ENCODE measurements at regions not wholly inside any gene's neighbourhood (a gene's known extent, or its start where the extent isn't known, plus 50 kb on each side); places are given as distances from the start of the nearest gene placed in this dataset.
"Not testable (repeated sequence)": the region's sequence is repeated elsewhere in the genome, so short reads cannot be mapped to it uniquely, and the experiment has no call there.

GRCh38 chr5:8831251-8831650 is 714.6 kb downstream of the SEMA5A start:
- Mint-ChIP-seq H3K9me3 (no peaks in the 10 kb centered on the region), H3K4me1 (peaks cover 17% of the 10 kb centered on the region), H3K36me3 (no peaks in the 10 kb centered on the region), H3K27ac (no peak overlapping the region), H3K4me3 (no peak overlapping the region), H3K27me3 (ENCODE audit: low read depth) (no peaks in the 10 kb centered on the region)
- ChIA-PET CTCF (interaction anchor here (1.2 kb wide), 1 partner anchor 9 kb away, joined by 4 read pairs; no protein-coding TSS in a partner anchor), POLR2A (interaction anchor here (0.7 kb wide), 1 partner anchor 255 kb away, joined by 5 read pairs; no protein-coding TSS in a partner anchor)
- DNase-seq (ENCODE audit: low spot score) (no peak), ATAC-seq (no peak)
- TF ChIP-seq TEAD4 (CRISPR knock-in tag; IDR thresholded peaks at IDR 0.05), result no peak

GRCh38 chr5:8831854-8832253 is 714.0 kb downstream of the SEMA5A start:
- Mint-ChIP-seq H3K27ac (no peak overlapping the region), H3K9me3 (no peaks in the 10 kb centered on the region), H3K27me3 (ENCODE audit: low read depth) (no peaks in the 10 kb centered on the region), H3K36me3 (no peaks in the 10 kb centered on the region), H3K4me1 (peaks cover 16% of the 10 kb centered on the region), H3K4me3 (no peak overlapping the region)
- ATAC-seq (no peak), DNase-seq (ENCODE audit: low spot score) (no peak)
- POLR2A ChIA-PET, result interaction anchor here (0.7 kb wide), 1 partner anchor 255 kb away, joined by 5 read pairs; no protein-coding TSS in a partner anchor
- CTCF ChIA-PET, result interaction anchor here (1.2 kb wide), 1 partner anchor 8 kb away, joined by 4 read pairs; no protein-coding TSS in a partner anchor
- TF ChIP-seq E2F5 (CRISPR knock-in tag; IDR thresholded peaks at IDR 0.05), result no peak

- peaks cover 5% of the 10 kb centered on the region for H3K27me3 Mint-ChIP-seq (ENCODE audit: low read depth)
- H3K36me3 Mint-ChIP-seq, result peaks cover 6% of the 10 kb centered on the region
- no peak for ATAC-seq
- CTCF ChIA-PET, result interaction anchor here (0.7 to 1.8 kb wide), 16 partner anchors 8 to 912 kb away, joined by 3 to 15 read pairs (median 4); no protein-coding TSS in a partner anchor
- H3K4me3 Mint-ChIP-seq, result no peak overlapping the region
- DNase-seq (ENCODE audit: low spot score), result no peak
- TF ChIP-seq ZNF232 (CRISPR knock-in tag; IDR thresholded peaks at IDR 0.05), result no peak
- no peak for TF ChIP-seq EMX1 (CRISPR knock-in tag; IDR thresholded peaks at IDR 0.05)
- TF ChIP-seq NR3C1 (CRISPR knock-in tag; conservative IDR thresholded peaks at IDR 0.05; ENCODE audit: low read depth), result no peak
- H3K9me3 Mint-ChIP-seq, result peaks cover 5% of the 10 kb centered on the region
- POLR2A ChIA-PET, result no interaction called here
- no peaks in the 10 kb centered on the region for H3K4me1 Mint-ChIP-seq
- H3K27ac Mint-ChIP-seq, result no peak overlapping the region
Observed at GRCh38 chr5:8839361-8840055, 706.4 kb downstream of the SEMA5A start.

- ATAC-seq (peak; percentile 97), DNase-seq (ENCODE audit: low spot score) (peak; percentile 75)
- Mint-ChIP-seq H3K4me1 (no peaks in the 10 kb centered on the region), H3K4me3 (no peak overlapping the region), H3K36me3 (peaks cover 6% of the 10 kb centered on the region), H3K9me3 (peaks cover 5% of the 10 kb centered on the region), H3K27ac (no peak overlapping the region), H3K27me3 (ENCODE audit: low read depth) (peaks cover 5% of the 10 kb centered on the region)
- ChIA-PET CTCF (interaction anchor here (0.6 to 1.8 kb wide), 23 partner anchors 9 to 912 kb away, joined by 3 to 15 read pairs (median 4); no protein-coding TSS in a partner anchor), POLR2A (no interaction called here)
- TF ChIP-seq CTCF (IDR thresholded peaks at IDR 0.05) (peak; percentile 29; the same call in 1 of the 2 replicates), GABPB1 (CRISPR knock-in tag; IDR thresholded peaks at IDR 0.05) (no peak), MAX (CRISPR knock-in tag; IDR thresholded peaks at IDR 0.05) (0 out of 2 replicates have a peak, but pooled peaks have one; percentile 45), MYBL2 (CRISPR knock-in tag; IDR thresholded peaks at IDR 0.05) (no peak), ZBTB21 (CRISPR knock-in tag; IDR thresholded peaks at IDR 0.05; ENCODE audit: borderline replicate concordance) (0 out of 2 replicates have a peak, but pooled peaks have one; percentile 46)
Observed at GRCh38 chr5:8840237-8840636, 705.6 kb downstream of the SEMA5A start.

GRCh38 chr5:8840746-8841145 is 705.1 kb downstream of the SEMA5A start:
- H3K4me1 Mint-ChIP-seq; H3K9me3 Mint-ChIP-seq; DNase-seq (ENCODE audit: low spot score); ATAC-seq; H3K27me3 Mint-ChIP-seq (ENCODE audit: low read depth); POLR2A ChIA-PET; H3K27ac Mint-ChIP-seq; H3K36me3 Mint-ChIP-seq: not testable (repeated sequence)
- peak; percentile 53 for TF ChIP-seq NFYB (CRISPR knock-in tag; conservative IDR thresholded peaks at IDR 0.05; ENCODE audit: low read depth)
- H3K4me3 Mint-ChIP-seq, result peak overlapping the region; percentile 29; the same call in 1 of the 2 replicates
- CTCF ChIA-PET, result interaction anchor here (0.5 to 1.8 kb wide), 26 partner anchors 9 to 913 kb away, joined by 3 to 15 read pairs (median 4); no protein-coding TSS in a partner anchor
